GM13977 (cell line): ENCODE measurements at regions not wholly inside any gene's neighbourhood (a gene's known extent, or its start where the extent isn't known, plus 50 kb on each side); places are given as distances from the start of the nearest gene placed in this dataset.
A peak's percentile ranks its signal among the peaks of the same experiment; 100 is the strongest.
"Not testable (repeated sequence)": the region's sequence is repeated elsewhere in the genome, so short reads cannot be mapped to it uniquely, and the experiment has no call there.

ENCODE experiments used
- DNase-seq: peaks from one replicate; pipeline ENCODE4 v3.0.0; 2012; ENCODE audit warnings: low spot score
- in situ Hi-C: fragments of 300-500 bp; cut with MboI; formaldehyde crosslinking; loops from one replicate; pipeline ENCODE4 v1.12.0; 2022; ENCODE audit warnings: low sequenced_read_pairs, low pct_unique_long_range_greater_than_20kb, mixed read lengths, inconsistent platforms; ENCODE audit not compliant: unreplicated experiment
- TF ChIP-seq, protein P1 (sequence below): IDR thresholded peaks from 2 replicates; pipeline ENCODE4 v1.5.1; 2012; ENCODE audit warnings: mild to moderate bottlenecking, control low read depth; ENCODE audit not compliant: insufficient read depth; ENCODE audit errors: extremely low read depth, missing control alignments

DNA sequence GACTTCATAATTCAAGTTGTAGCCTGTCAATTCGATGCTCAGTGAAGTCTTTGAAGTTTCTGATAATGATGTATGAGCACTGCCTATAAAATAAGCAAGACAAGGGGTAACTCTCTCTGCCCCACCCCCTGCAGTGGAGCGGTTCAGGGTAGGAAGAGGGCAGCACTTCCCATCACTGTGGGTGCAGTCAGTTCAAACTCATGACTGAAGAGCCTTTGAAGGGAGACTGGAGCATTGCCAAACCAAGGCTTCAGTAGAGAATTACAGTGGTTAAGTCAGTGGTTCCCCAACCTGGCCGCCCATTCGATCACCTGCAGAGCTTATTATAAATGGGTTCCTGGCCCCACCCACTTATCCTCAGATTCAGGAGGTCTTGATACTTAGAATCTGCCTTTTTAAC lies 190.6 kb downstream of the SHQ1 start:
- in situ Hi-C loops: no loop called here
- DNase-seq: peak; percentile 46
- TF ChIP-seq, protein P1, sequence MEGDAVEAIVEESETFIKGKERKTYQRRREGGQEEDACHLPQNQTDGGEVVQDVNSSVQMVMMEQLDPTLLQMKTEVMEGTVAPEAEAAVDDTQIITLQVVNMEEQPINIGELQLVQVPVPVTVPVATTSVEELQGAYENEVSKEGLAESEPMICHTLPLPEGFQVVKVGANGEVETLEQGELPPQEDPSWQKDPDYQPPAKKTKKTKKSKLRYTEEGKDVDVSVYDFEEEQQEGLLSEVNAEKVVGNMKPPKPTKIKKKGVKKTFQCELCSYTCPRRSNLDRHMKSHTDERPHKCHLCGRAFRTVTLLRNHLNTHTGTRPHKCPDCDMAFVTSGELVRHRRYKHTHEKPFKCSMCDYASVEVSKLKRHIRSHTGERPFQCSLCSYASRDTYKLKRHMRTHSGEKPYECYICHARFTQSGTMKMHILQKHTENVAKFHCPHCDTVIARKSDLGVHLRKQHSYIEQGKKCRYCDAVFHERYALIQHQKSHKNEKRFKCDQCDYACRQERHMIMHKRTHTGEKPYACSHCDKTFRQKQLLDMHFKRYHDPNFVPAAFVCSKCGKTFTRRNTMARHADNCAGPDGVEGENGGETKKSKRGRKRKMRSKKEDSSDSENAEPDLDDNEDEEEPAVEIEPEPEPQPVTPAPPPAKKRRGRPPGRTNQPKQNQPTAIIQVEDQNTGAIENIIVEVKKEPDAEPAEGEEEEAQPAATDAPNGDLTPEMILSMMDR: no peak

- DNase-seq: no peak
These were observed 192.5 kb downstream of the SHQ1 start for GRCh38 chr3:72655723-72656122.

DNA sequence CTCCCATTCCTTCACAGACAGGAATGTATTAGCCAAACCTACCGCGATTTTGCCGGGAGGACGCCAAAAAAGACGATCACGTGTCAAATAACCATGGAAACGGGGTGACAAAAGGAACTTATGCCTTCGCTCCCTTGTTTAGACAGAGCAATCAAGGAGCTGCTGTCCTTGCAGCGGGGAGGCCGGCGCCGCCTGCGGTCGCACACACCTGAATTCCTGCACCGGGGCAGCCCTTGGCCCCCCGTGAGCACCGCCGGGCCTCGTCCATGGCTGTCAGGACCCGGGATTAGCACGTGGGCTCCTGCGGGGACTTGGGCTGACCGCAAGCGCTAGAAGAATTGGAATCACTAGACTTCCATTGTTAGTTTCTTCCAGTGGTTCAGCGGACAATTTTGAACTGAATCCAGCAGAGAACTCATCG lies 193.1 kb downstream of the SHQ1 start:
- in situ Hi-C loops: no loop called here
- DNase-seq: no peak
- TF ChIP-seq, protein P1: no peak

More at GRCh38 chr3:72655723-72656122, 192.5 kb downstream of the SHQ1 start:
- TF ChIP-seq, protein P1: no peak
- in situ Hi-C loops: no loop called here

- TF ChIP-seq, protein P1: no peak
- DNase-seq: no peak
- in situ Hi-C loops: no loop called here
These were observed 195.8 kb downstream of the SHQ1 start for GRCh38 chr3:72652395-72652794.

DNA sequence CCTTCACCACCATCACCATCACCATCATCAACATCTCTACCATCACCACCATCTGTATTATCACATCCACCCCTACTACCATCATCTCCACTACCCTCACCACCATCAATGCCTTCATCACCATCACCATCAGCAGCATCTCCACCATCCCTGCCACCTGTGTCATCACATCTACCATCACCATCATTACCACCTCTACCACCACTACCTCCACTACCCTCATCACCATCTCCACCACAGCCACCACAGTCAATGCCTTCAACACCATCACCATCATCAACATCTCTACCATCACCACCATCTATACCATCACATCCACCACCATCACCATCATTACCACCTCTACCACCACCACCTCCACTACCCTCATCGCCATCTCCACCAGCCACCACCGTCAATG lies 196.7 kb downstream of the SHQ1 start:
- DNase-seq: no peak
- in situ Hi-C loops: no loop called here

DNA sequence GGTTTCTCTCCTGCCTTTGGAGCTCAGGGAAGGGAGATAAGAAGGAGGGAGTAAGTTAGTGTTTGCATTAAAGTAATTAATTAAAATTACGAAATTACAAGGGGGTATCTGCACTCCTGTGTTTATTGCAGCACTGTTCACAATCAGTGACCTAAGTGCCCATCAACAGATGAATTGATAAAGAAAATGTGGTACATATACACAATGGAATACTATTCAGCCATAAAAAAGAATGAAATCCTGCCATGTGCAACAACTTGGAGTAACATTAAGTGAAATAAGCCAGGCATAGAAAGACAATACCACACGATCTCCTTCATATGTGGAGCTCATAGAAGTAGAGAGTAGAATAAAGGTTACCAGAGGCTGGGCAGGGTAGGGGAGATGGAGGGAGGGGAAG lies 202.0 kb downstream of the SHQ1 start:
- no peak for DNase-seq
- in situ Hi-C loops: no loop called here
- TF ChIP-seq, protein P1: no peak

More for the DNA sequence above, 196.7 kb downstream of the SHQ1 start:
- TF ChIP-seq, protein P1: no peak

GRCh38 chr3:72643635-72644034 lies 204.6 kb downstream of the SHQ1 start:
- in situ Hi-C loops, DNase-seq: not testable (repeated sequence)
